ENCODE measurements at regions not wholly inside any gene's neighbourhood (a gene's known extent, or its start where the extent isn't known, plus 50 kb on each side); places are given as distances from the start of the nearest gene placed in this dataset.

GRCh38 chr10:133021116-133021962, 66.4 kb upstream of the ADGRA1 start:
- ChIA-PET POLR2A (no interaction called here), CTCF (no interaction called here)
- Histone ChIP-seq H3K4me2 (no peak overlapping the region), H2AFZ (ENCODE audit: low read depth) (no peak overlapping the region), H3K4me3 (ENCODE audit: low read depth in 2 of 2, low read length in 1 of 2) (no peak overlapping the region), H3F3A (replicated peaks; ENCODE audit: insufficient read depth) (no peaks in the 10 kb centered on the region), H3K4me1 (ENCODE audit: control insufficient read depth in 1 of 2, insufficient read depth in 2 of 2, low read depth in 1 of 2, low read length in 1 of 2) (peaks cover 0 to 2% of the 10 kb centered on the region in 2 experiments; a peak in 1 of 4 replicates), H3K9me3 (no peaks in the 10 kb centered on the region), H3K36me3 (replicated peaks in 1 of 2; ENCODE audit: control insufficient read depth in 1 of 2, insufficient read depth in 2 of 2, low read length in 1 of 2) (no peaks in the 10 kb centered on the region), H3K27ac (ENCODE audit: low read depth in 2 of 2, low read length in 1 of 2) (no peak overlapping the region), H3K79me2 (ENCODE audit: insufficient read depth) (no peaks in the 10 kb centered on the region), H3K9ac (no peak overlapping the region), H3K27me3 (ENCODE audit: insufficient read depth) (no peaks in the 10 kb centered on the region), H4K20me1 (ENCODE audit: insufficient read depth) (no peaks in the 10 kb centered on the region), H3K9me2 (no peaks in the 10 kb centered on the region)
- no peak for DNase-seq
- WGBS (ENCODE audit: low lambda C conversion rate): 73% methylated on average over 36 of the region's 52 CpGs
- no peak for TF ChIP-seq GATA2 (CRISPR knock-in tag; IDR thresholded peaks at IDR 0.05)
- no peak for TF ChIP-seq EP300 (IDR thresholded peaks at IDR 0.05; ENCODE audit: borderline replicate concordance in 1 of 2, low read depth in 1 of 2, low read length in 1 of 2)
- TF ChIP-seq CHD2 (IDR thresholded peaks at IDR 0.05; ENCODE audit: low read length, partially characterized antibody): no peak
- TF ChIP-seq FOXJ3 (CRISPR knock-in tag; IDR thresholded peaks at IDR 0.05): no peak
- TF ChIP-seq SIN3A (IDR thresholded peaks at IDR 0.05; ENCODE audit: borderline replicate concordance, low read depth, low read length): no peak
- no peak for TF ChIP-seq NRF1 (IDR thresholded peaks at IDR 0.05; ENCODE audit: low read depth, low read length)
- TF ChIP-seq YY1 (IDR thresholded peaks at IDR 0.05; ENCODE audit: low read depth): no peak
- no peak for TF ChIP-seq RAD21 (IDR thresholded peaks at IDR 0.05; ENCODE audit: low read length)

GRCh38 chr10:133020193-133020817, 67.4 kb upstream of the ADGRA1 start:
- CTCF ChIA-PET: interaction anchor here (0.7 kb wide), 1 partner anchor 51 kb away, joined by 3 read pairs; no protein-coding TSS in a partner anchor

More at GRCh38 chr10:133020193-133020817, 67.4 kb upstream of the ADGRA1 start:
- Histone ChIP-seq H3K79me2 (ENCODE audit: insufficient read depth) (no peaks in the 10 kb centered on the region), H3K36me3 (replicated peaks in 1 of 2; ENCODE audit: control insufficient read depth in 1 of 2, insufficient read depth in 2 of 2, low read length in 1 of 2) (no peaks in the 10 kb centered on the region), H3K4me2 (no peak overlapping the region), H3K27me3 (ENCODE audit: insufficient read depth) (no peaks in the 10 kb centered on the region), H3K9me2 (no peaks in the 10 kb centered on the region), H4K20me1 (ENCODE audit: insufficient read depth) (no peaks in the 10 kb centered on the region), H3K4me1 (ENCODE audit: control insufficient read depth in 1 of 2, insufficient read depth in 2 of 2, low read depth in 1 of 2, low read length in 1 of 2) (peaks cover 0 to 2% of the 10 kb centered on the region in 2 experiments; a peak in 1 of 4 replicates), H3F3A (replicated peaks; ENCODE audit: insufficient read depth) (no peaks in the 10 kb centered on the region), H3K4me3 (ENCODE audit: low read depth in 2 of 2, low read length in 1 of 2) (no peak overlapping the region), H3K9ac (no peak overlapping the region), H3K27ac (ENCODE audit: low read depth in 2 of 2, low read length in 1 of 2) (no peak overlapping the region), H2AFZ (ENCODE audit: low read depth) (no peak overlapping the region), H3K9me3 (no peaks in the 10 kb centered on the region)
- TF ChIP-seq NFIC (IDR thresholded peaks at IDR 0.05; ENCODE audit: borderline replicate concordance) (no peak), NRF1 (IDR thresholded peaks at IDR 0.05; ENCODE audit: low read depth, low read length) (no peak), USF2 (IDR thresholded peaks at IDR 0.05; ENCODE audit: borderline replicate concordance, low read depth, low read length) (no peak), RXRA (IDR thresholded peaks at IDR 0.05; ENCODE audit: borderline replicate concordance, low read depth) (no peak), RCOR1 (IDR thresholded peaks at IDR 0.05; ENCODE audit: low read length) (no peak), JUND (IDR thresholded peaks at IDR 0.05) (no peak), MXI1 (IDR thresholded peaks at IDR 0.05; ENCODE audit: low read depth, low read length) (no peak), RAD21 (IDR thresholded peaks at IDR 0.05; ENCODE audit: low read length) (no peak), FOSL2 (IDR thresholded peaks at IDR 0.05; ENCODE audit: borderline replicate concordance, low read depth) (no peak), MAX (IDR thresholded peaks at IDR 0.05; ENCODE audit: low read depth) (no peak), FOXJ3 (CRISPR knock-in tag; IDR thresholded peaks at IDR 0.05) (no peak), ZBTB33 (IDR thresholded peaks at IDR 0.05; ENCODE audit: borderline replicate concordance, low read depth) (no peak), CTCF (IDR thresholded peaks at IDR 0.05) (no peak), EZH2phosphoT487 (IDR thresholded peaks at IDR 0.05; ENCODE audit: borderline replicate concordance, low read depth) (no peak), FOXM1 (IDR thresholded peaks at IDR 0.05; ENCODE audit: low read depth) (no peak), YY1 (IDR thresholded peaks at IDR 0.05; ENCODE audit: low read depth) (no peak), MEF2A (IDR thresholded peaks at IDR 0.05; ENCODE audit: borderline replicate concordance, low read depth) (no peak), GABPA (IDR thresholded peaks at IDR 0.05; ENCODE audit: low read depth) (no peak)
- DNase-seq: no peak
- POLR2A ChIA-PET: no interaction called here
- 65% methylated on average over 21 of the region's 29 CpGs for WGBS (ENCODE audit: low lambda C conversion rate)

Data from SK-N-SH (cell line).